ENCODE measurements at regions not wholly inside any gene's neighbourhood (a gene's known extent, or its start where the extent isn't known, plus 50 kb on each side); places are given as distances from the start of the nearest gene placed in this dataset.

DNA sequence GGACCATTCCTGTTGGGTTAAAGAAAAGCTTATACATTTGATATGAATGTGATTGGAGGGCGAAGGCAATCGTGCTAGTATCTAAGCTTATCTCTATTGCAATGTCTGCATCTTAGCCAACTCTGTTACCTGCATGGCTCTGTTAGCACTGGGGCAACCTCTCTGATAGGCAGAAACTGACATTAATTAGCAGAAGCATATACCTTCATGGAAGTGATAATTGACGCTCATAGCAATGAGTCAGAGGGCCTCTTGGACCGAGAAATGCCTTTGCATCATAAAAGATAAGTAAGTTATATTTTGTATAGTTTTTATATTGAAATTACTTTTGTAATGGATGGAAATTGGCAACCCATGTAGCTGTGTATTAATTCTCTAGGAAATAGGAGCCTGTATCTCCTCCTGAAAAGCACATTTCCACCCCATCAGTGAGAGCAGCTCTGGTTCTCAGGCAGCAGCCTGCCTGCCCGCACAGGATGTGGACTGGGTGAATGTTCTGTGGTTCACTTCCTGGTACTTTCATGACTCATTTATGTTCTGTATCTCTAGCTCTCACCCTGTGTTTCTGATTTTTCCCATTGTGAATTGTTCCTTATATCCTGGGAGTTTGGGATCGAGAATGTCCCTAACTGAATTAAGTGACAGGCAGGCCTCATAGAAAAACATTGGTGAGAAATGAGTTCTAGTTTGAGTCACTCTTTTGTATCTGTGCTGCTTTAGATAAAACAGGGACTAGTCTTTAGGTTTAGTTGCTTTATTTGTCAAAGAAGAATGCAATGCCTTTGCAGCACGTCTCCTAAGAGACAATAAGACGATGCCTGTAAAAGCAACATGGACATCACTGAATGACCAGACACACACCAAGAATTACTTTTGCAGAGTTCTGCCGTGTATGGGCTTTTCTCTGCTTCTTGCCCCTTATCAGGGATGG, 344.9 kb downstream of the DCDC2C start:
- H3K27me3 Mint-ChIP-seq (ENCODE audit: low read depth), result no peaks in the 10 kb centered on the region
- H3K4me1 Mint-ChIP-seq, result peaks cover 8% of the 10 kb centered on the region
- DNase-seq (ENCODE audit: low read depth, low spot score), result no peak
- no peak overlapping the region for H3K27ac Mint-ChIP-seq (ENCODE audit: unreplicated experiment)
- H3K9me3 Mint-ChIP-seq, result no peaks in the 10 kb centered on the region
- no peak for TF ChIP-seq CTCF (conservative IDR thresholded peaks at IDR 0.05)
- H3K36me3 Mint-ChIP-seq (ENCODE audit: low read depth), result peaks cover 4% of the 10 kb centered on the region
- no peak overlapping the region for H3K4me3 Mint-ChIP-seq

GRCh38 chr2:4049463-4049862, 346.1 kb downstream of the DCDC2C start:
- H3K4me1 Mint-ChIP-seq, result peaks cover 8% of the 10 kb centered on the region
- H3K36me3 Mint-ChIP-seq (ENCODE audit: low read depth), result no peaks in the 10 kb centered on the region
- H3K9me3 Mint-ChIP-seq, result no peaks in the 10 kb centered on the region
- no peaks in the 10 kb centered on the region for H3K27me3 Mint-ChIP-seq (ENCODE audit: low read depth)
- no peak overlapping the region for H3K27ac Mint-ChIP-seq (ENCODE audit: unreplicated experiment)
- DNase-seq (ENCODE audit: low read depth, low spot score), result no peak
- H3K4me3 Mint-ChIP-seq, result no peak overlapping the region
- TF ChIP-seq CTCF (conservative IDR thresholded peaks at IDR 0.05), result no peak

DNA sequence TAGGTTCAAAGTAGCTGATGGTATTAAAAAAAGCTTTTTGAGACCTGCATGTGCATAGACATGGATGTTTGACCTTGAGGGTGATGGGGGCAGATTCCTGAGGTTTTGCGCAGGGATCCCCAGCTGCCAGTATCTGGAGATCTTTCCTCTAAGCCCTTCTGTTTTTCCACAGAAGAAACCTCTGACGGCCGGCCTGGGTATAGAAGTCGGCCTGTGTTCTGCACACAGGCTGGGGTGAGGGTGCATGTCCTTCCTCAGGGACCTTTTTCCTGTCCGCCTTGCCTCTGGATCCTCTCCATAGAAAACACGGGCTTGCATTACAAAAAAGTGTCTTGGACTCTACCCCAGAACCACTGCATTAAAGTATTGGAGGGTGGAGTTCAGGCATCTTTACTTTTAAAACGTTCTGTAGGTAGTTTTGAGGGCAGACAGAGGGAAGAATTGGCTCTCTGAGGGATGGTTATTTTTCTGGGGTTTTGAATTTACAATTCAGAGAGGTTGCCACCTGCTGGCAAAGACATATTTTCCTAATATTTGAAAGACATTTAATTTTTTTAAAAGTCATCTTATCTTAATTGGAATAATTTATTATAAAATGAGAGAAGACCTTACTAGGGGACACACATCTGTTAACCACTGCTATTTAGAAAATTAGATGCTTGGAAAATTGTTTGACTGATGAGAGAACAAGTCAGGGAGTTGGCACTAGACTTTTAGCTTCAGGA, 350.6 kb downstream of the DCDC2C start:
- H3K4me3 Mint-ChIP-seq, result no peak overlapping the region
- no peaks in the 10 kb centered on the region for H3K27me3 Mint-ChIP-seq (ENCODE audit: low read depth)
- DNase-seq (ENCODE audit: low read depth, low spot score), result no peak
- H3K36me3 Mint-ChIP-seq (ENCODE audit: low read depth), result peaks cover 3% of the 10 kb centered on the region
- no peaks in the 10 kb centered on the region for H3K4me1 Mint-ChIP-seq
- no peak overlapping the region for H3K27ac Mint-ChIP-seq (ENCODE audit: unreplicated experiment)
- TF ChIP-seq CTCF (conservative IDR thresholded peaks at IDR 0.05), result peak; percentile 46
- peaks cover 7% of the 10 kb centered on the region for H3K9me3 Mint-ChIP-seq

DNA sequence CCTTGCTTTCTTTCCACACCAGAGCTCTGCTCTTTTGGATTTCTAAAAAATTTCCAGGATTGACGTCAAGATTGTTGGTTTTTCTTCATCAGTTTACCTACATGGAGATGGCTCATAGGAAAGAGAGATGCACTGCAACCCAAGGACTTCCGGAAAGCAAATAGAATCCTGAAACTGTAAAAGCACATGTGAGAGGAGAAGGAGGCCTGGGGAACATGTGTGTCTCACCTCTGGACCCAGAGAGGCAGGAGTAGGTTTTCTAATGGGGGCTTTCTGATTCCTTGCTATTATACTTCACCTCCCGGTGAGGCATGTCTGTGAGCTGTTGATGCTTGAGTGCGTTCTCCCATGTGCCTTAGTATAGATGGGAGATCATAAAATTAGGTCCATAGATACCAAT, 362.8 kb downstream of the DCDC2C start:
- Mint-ChIP-seq H3K4me3 (no peak overlapping the region), H3K27me3 (ENCODE audit: low read depth) (no peaks in the 10 kb centered on the region), H3K27ac (ENCODE audit: unreplicated experiment) (no peak overlapping the region), H3K9me3 (peaks cover 3% of the 10 kb centered on the region), H3K4me1 (no peaks in the 10 kb centered on the region), H3K36me3 (ENCODE audit: low read depth) (peaks cover 3% of the 10 kb centered on the region)
- TF ChIP-seq CTCF (conservative IDR thresholded peaks at IDR 0.05), result no peak
- DNase-seq (ENCODE audit: low read depth, low spot score), result no peak

- Mint-ChIP-seq H3K36me3 (ENCODE audit: low read depth) (no peaks in the 10 kb centered on the region), H3K4me3 (no peak overlapping the region), H3K27ac (ENCODE audit: unreplicated experiment) (no peak overlapping the region), H3K9me3 (peaks cover 2% of the 10 kb centered on the region), H3K4me1 (peaks cover 11% of the 10 kb centered on the region), H3K27me3 (ENCODE audit: low read depth) (no peaks in the 10 kb centered on the region)
- no peak for TF ChIP-seq CTCF (conservative IDR thresholded peaks at IDR 0.05)
- DNase-seq (ENCODE audit: low read depth, low spot score), result no peak
These were observed 369.7 kb downstream of the DCDC2C start for GRCh38 chr2:4073026-4073569.

Measured in neural crest cell (in vitro differentiated cells).